ENCODE measurements at regions not wholly inside any gene's neighbourhood (a gene's known extent, or its start where the extent isn't known, plus 50 kb on each side); places are given as distances from the start of the nearest gene placed in this dataset.

- Histone ChIP-seq H3K27me3 (no peaks in the 10 kb centered on the region), H3K27ac (no peak overlapping the region), H3K4me3 (no peak overlapping the region), H3K36me3 (no peaks in the 10 kb centered on the region), H3K9me3 (peaks cover 0 to 24% (median 10%) of the 10 kb centered on the region in 11 donors), H3K4me1 (peaks cover 0 to 22% (median 0%) of the 10 kb centered on the region in 9 donors)
- intact Hi-C loops (cut with DNase I), result no loop called here
- 88 to 94% methylated on average over 7 of the region's 7 CpGs for WGBS, 2 donors
- DNase-seq (no peak), ATAC-seq (no peak)
- no peak for TF ChIP-seq CTCF (IDR thresholded peaks at IDR 0.05)
Measured at GRCh38 chr13:43994999-43995859, 115.5 kb downstream of the LACC1 start.

GRCh38 chr13:43996221-43996620 lies 116.5 kb downstream of the LACC1 start:
- no peak for ATAC-seq
- no peak overlapping the region for H3K4me3 ChIP-seq
- intact Hi-C loops (cut with DNase I), result no loop called here
- H3K27ac ChIP-seq, result no peak overlapping the region
- 85 to 94% methylated on average over 1 of the region's 1 CpG for WGBS, 2 donors
- H3K4me1 ChIP-seq, result peaks cover 0 to 12% (median 0%) of the 10 kb centered on the region in 9 donors
- no peaks in the 10 kb centered on the region for H3K27me3 ChIP-seq
- no peaks in the 10 kb centered on the region for H3K36me3 ChIP-seq
- DNase-seq, result no peak
- H3K9me3 ChIP-seq, result peaks cover 0 to 24% (median 10%) of the 10 kb centered on the region in 11 donors
- TF ChIP-seq CTCF (IDR thresholded peaks at IDR 0.05), result no peak

GRCh38 chr13:44003481-44003880 lies 123.8 kb downstream of the LACC1 start:
- TF ChIP-seq CTCF (IDR thresholded peaks at IDR 0.05), result no peak
- Histone ChIP-seq H3K4me3 (no peak overlapping the region), H3K27ac (no peak overlapping the region), H3K4me1 (peaks cover 0 to 10% (median 0%) of the 10 kb centered on the region in 9 donors), H3K9me3 (peaks cover 0 to 16% (median 4%) of the 10 kb centered on the region in 11 donors), H3K36me3 (no peaks in the 10 kb centered on the region), H3K27me3 (no peaks in the 10 kb centered on the region)
- ATAC-seq (peak in 1 of 8 donors; percentile 8), DNase-seq (no peak)
- intact Hi-C loops (cut with DNase I), result no loop called here
- whole genome bisulfite sequencing, 2 donors, result 67 to 78% methylated on average over 2 of the region's 2 CpGs

GRCh38 chr13:44004878-44005277 lies 125.2 kb downstream of the LACC1 start:
- 84 to 87% methylated on average over 3 of the region's 3 CpGs for WGBS, 2 donors
- intact Hi-C loops (cut with DNase I), result no loop called here

More at GRCh38 chr13:44004878-44005277, 125.2 kb downstream of the LACC1 start:
- H3K27ac ChIP-seq, result no peak overlapping the region
- DNase-seq (no peak), ATAC-seq (no peak)
- H3K27me3 ChIP-seq, result no peaks in the 10 kb centered on the region
- no peaks in the 10 kb centered on the region for H3K36me3 ChIP-seq
- no peak overlapping the region for H3K4me3 ChIP-seq
- peaks cover 0 to 10% (median 0%) of the 10 kb centered on the region in 9 donors for H3K4me1 ChIP-seq
- peaks cover 0 to 16% (median 4%) of the 10 kb centered on the region in 11 donors for H3K9me3 ChIP-seq
- TF ChIP-seq CTCF (IDR thresholded peaks at IDR 0.05), result no peak
